Esophagus muscularis mucosa (tissue), 4 donors: ENCODE measurements at regions not wholly inside any gene's neighbourhood (a gene's known extent, or its start where the extent isn't known, plus 50 kb on each side); places are given as distances from the start of the nearest gene placed in this dataset.

Source experiments
- CTCF ChIP-seq, 3 experiments: fragments of 200-600 bp in 2 of 3; fragments of 450-650 bp in 1 of 3; sonication (generic) in 2 of 3; IDR thresholded peaks; one replicate each; pipeline ENCODE4 v1.5.1; 2017 to 2019; ENCODE audit warnings: antibody characterized with exemption in 3 of 3, mild to moderate bottlenecking in 2 of 3, moderate library complexity in 1 of 3
- EP300 ChIP-seq: sonication (generic); formaldehyde crosslinking; IDR thresholded peaks from one replicate; pipeline ENCODE4 v1.6.1; 2017; ENCODE audit warnings: antibody characterized with exemption
- POLR2A ChIP-seq: fragments of 450-650 bp; IDR thresholded peaks from one replicate; pipeline ENCODE4 v1.6.1; 2017; ENCODE audit warnings: antibody characterized with exemption, moderate library complexity, mild to moderate bottlenecking, low read depth
- POLR2AphosphoS5 ChIP-seq, 2 donors: sonication (generic); formaldehyde crosslinking; IDR thresholded peaks; one replicate each; pipeline ENCODE4 v1.6.1; 2017; ENCODE audit warnings: antibody characterized with exemption in 2 of 2

- TF ChIP-seq POLR2A (no peak), CTCF (IDR thresholded peaks at IDR 0.05) (peak in 2 of 3 experiments; percentile 23 to 46), POLR2AphosphoS5 (IDR thresholded peaks at IDR 0.05) (no peak), EP300 (no peak)
Observed at GRCh38 chr13:60654415-60654814, 257.4 kb downstream of the TDRD3 start.
